ENCODE measurements at regions not wholly inside any gene's neighbourhood (a gene's known extent, or its start where the extent isn't known, plus 50 kb on each side); places are given as distances from the start of the nearest gene placed in this dataset.
A peak's percentile ranks its signal among the peaks of the same experiment; 100 is the strongest.

GRCh38 chr2:66034467-66034866, 400.5 kb upstream of the MEIS1 start:
- ATAC-seq (ENCODE audit: low read depth in 2 of 2) (no peak), DNase-seq (no peak)
- H3K4me1 Mint-ChIP-seq = no peaks in the 10 kb centered on the region
- no peaks in the 10 kb centered on the region for H3K36me3 Mint-ChIP-seq
- H3K9me3 Mint-ChIP-seq = peaks cover 0 to 4% (median 2%) of the 10 kb centered on the region in 7 donors
- H3K27ac Mint-ChIP-seq = no peak overlapping the region
- H3K4me3 Mint-ChIP-seq = no peak overlapping the region
- peaks cover 4 to 14% (median 10%) of the 10 kb centered on the region in 3 donors for H3K27me3 Mint-ChIP-seq

- Mint-ChIP-seq H3K36me3 (no peaks in the 10 kb centered on the region), H3K4me1 (no peaks in the 10 kb centered on the region), H3K27ac (no peak overlapping the region), H3K4me3 (no peak overlapping the region), H3K9me3 (peaks cover 0 to 17% (median 3%) of the 10 kb centered on the region in 7 donors), H3K27me3 (peaks cover 4 to 6% (median 5%) of the 10 kb centered on the region in 3 donors)
- ATAC-seq (ENCODE audit: low read depth in 2 of 2) (no peak), DNase-seq (no peak)
Measured at GRCh38 chr2:66032226-66032775, 402.6 kb upstream of the MEIS1 start.

- Mint-ChIP-seq H3K27ac (no peak overlapping the region), H3K9me3 (peaks cover 0 to 17% (median 3%) of the 10 kb centered on the region in 7 donors), H3K36me3 (no peaks in the 10 kb centered on the region), H3K4me1 (no peaks in the 10 kb centered on the region), H3K27me3 (peaks cover 4 to 7% (median 5%) of the 10 kb centered on the region in 3 donors), H3K4me3 (no peak overlapping the region)
- no peak for DNase-seq
- no peak for ATAC-seq (ENCODE audit: low read depth in 2 of 2)
Measured at GRCh38 chr2:66031236-66031635, 403.7 kb upstream of the MEIS1 start.

GRCh38 chr2:66030553-66030952, 404.4 kb upstream of the MEIS1 start:
- Mint-ChIP-seq H3K9me3 (peaks cover 0 to 17% (median 3%) of the 10 kb centered on the region in 7 donors), H3K4me1 (no peaks in the 10 kb centered on the region), H3K36me3 (no peaks in the 10 kb centered on the region), H3K27me3 (peaks cover 4 to 13% (median 5%) of the 10 kb centered on the region in 3 donors), H3K27ac (no peak overlapping the region), H3K4me3 (no peak overlapping the region)
- ATAC-seq (ENCODE audit: low read depth in 2 of 2) = no peak
- no peak for DNase-seq

- Mint-ChIP-seq H3K4me3 (no peak overlapping the region), H3K9me3 (peaks cover 0 to 12% (median 2%) of the 10 kb centered on the region in 7 donors), H3K4me1 (no peaks in the 10 kb centered on the region), H3K27me3 (peaks cover 0 to 7% (median 0%) of the 10 kb centered on the region in 3 donors), H3K36me3 (no peaks in the 10 kb centered on the region), H3K27ac (no peak overlapping the region)
- DNase-seq = no peak
- no peak for ATAC-seq (ENCODE audit: low read depth in 2 of 2)
Measured at GRCh38 chr2:66024391-66024790, 410.5 kb upstream of the MEIS1 start.

- H3K4me1 Mint-ChIP-seq = no peaks in the 10 kb centered on the region
- no peak overlapping the region for H3K27ac Mint-ChIP-seq
- H3K27me3 Mint-ChIP-seq = peaks cover 5 to 9% (median 7%) of the 10 kb centered on the region in 3 donors
- no peak overlapping the region for H3K4me3 Mint-ChIP-seq
- H3K9me3 Mint-ChIP-seq = peaks cover 0 to 3% (median 0%) of the 10 kb centered on the region in 7 donors
- DNase-seq (no peak), ATAC-seq (ENCODE audit: low read depth in 2 of 2) (no peak)
- H3K36me3 Mint-ChIP-seq = no peaks in the 10 kb centered on the region
Measured at GRCh38 chr2:66021296-66021695, 413.6 kb upstream of the MEIS1 start.

- Mint-ChIP-seq H3K4me3 (no peak overlapping the region), H3K9me3 (peaks cover 0 to 4% (median 0%) of the 10 kb centered on the region in 7 donors), H3K4me1 (no peaks in the 10 kb centered on the region), H3K36me3 (peaks cover 0 to 5% of the 10 kb centered on the region in 2 donors), H3K27ac (no peak overlapping the region), H3K27me3 (peaks cover 0 to 9% (median 5%) of the 10 kb centered on the region in 3 donors)
- DNase-seq = no peak
- no peak for ATAC-seq (ENCODE audit: low read depth in 2 of 2)
Measured at GRCh38 chr2:66017763-66018162, 417.2 kb upstream of the MEIS1 start.

- H3K27me3 Mint-ChIP-seq = peaks cover 0 to 13% (median 9%) of the 10 kb centered on the region in 3 donors
- DNase-seq (no peak), ATAC-seq (ENCODE audit: low read depth in 2 of 2) (no peak)
- H3K36me3 Mint-ChIP-seq = peaks cover 0 to 8% of the 10 kb centered on the region in 2 donors
- no peak overlapping the region for H3K27ac Mint-ChIP-seq
- H3K4me3 Mint-ChIP-seq = peak overlapping the region in 1 of 8 donors; percentile 42
- no peaks in the 10 kb centered on the region for H3K4me1 Mint-ChIP-seq
- H3K9me3 Mint-ChIP-seq = peaks cover 0 to 7% (median 2%) of the 10 kb centered on the region in 7 donors
Measured at GRCh38 chr2:66014450-66014849, 420.5 kb upstream of the MEIS1 start.

GRCh38 chr2:66013456-66013855, 421.5 kb upstream of the MEIS1 start:
- H3K4me1 Mint-ChIP-seq = no peaks in the 10 kb centered on the region
- H3K27me3 Mint-ChIP-seq = peaks cover 0 to 13% (median 8%) of the 10 kb centered on the region in 3 donors
- DNase-seq (no peak), ATAC-seq (ENCODE audit: low read depth in 2 of 2) (no peak)
- H3K36me3 Mint-ChIP-seq = peaks cover 0 to 8% of the 10 kb centered on the region in 2 donors
- no peak overlapping the region for H3K4me3 Mint-ChIP-seq
- peak overlapping the region in 1 of 6 donors; percentile 29 for H3K27ac Mint-ChIP-seq
- H3K9me3 Mint-ChIP-seq = peaks cover 0 to 7% (median 2%) of the 10 kb centered on the region in 7 donors

- no peak overlapping the region for H3K4me3 Mint-ChIP-seq
- no peak for DNase-seq
- H3K36me3 Mint-ChIP-seq = no peaks in the 10 kb centered on the region
- no peak overlapping the region for H3K27ac Mint-ChIP-seq
- peaks cover 5 to 20% (median 6%) of the 10 kb centered on the region in 3 donors for H3K27me3 Mint-ChIP-seq
- H3K4me1 Mint-ChIP-seq = no peaks in the 10 kb centered on the region
- no peak for ATAC-seq (ENCODE audit: low read depth in 2 of 2)
- peaks cover 0 to 8% (median 2%) of the 10 kb centered on the region in 7 donors for H3K9me3 Mint-ChIP-seq
Measured at GRCh38 chr2:66003931-66004330, 431.0 kb upstream of the MEIS1 start.

- H3K4me1 Mint-ChIP-seq = no peaks in the 10 kb centered on the region
- H3K27ac Mint-ChIP-seq = no peak overlapping the region
- H3K9me3 Mint-ChIP-seq = peaks cover 0 to 8% (median 2%) of the 10 kb centered on the region in 7 donors
- peaks cover 6 to 15% (median 8%) of the 10 kb centered on the region in 3 donors for H3K27me3 Mint-ChIP-seq
- H3K4me3 Mint-ChIP-seq = no peak overlapping the region
- ATAC-seq (ENCODE audit: low read depth in 2 of 2) (no peak), DNase-seq (no peak)
- no peaks in the 10 kb centered on the region for H3K36me3 Mint-ChIP-seq
Measured at GRCh38 chr2:66001538-66001937, 433.4 kb upstream of the MEIS1 start.

GRCh38 chr2:66000901-66001300, 434.0 kb upstream of the MEIS1 start:
- ATAC-seq (ENCODE audit: low read depth in 2 of 2) = no peak
- Mint-ChIP-seq H3K4me3 (no peak overlapping the region), H3K27ac (no peak overlapping the region), H3K4me1 (no peaks in the 10 kb centered on the region), H3K27me3 (peaks cover 6 to 13% (median 8%) of the 10 kb centered on the region in 3 donors), H3K36me3 (no peaks in the 10 kb centered on the region), H3K9me3 (peaks cover 0 to 8% (median 2%) of the 10 kb centered on the region in 7 donors)
- no peak for DNase-seq

- ATAC-seq (ENCODE audit: low read depth in 2 of 2) (no peak), DNase-seq (no peak)
- Mint-ChIP-seq H3K4me3 (no peak overlapping the region), H3K4me1 (no peaks in the 10 kb centered on the region), H3K36me3 (no peaks in the 10 kb centered on the region), H3K27ac (no peak overlapping the region), H3K9me3 (peaks cover 0 to 7% (median 2%) of the 10 kb centered on the region in 7 donors), H3K27me3 (peaks cover 6 to 8% (median 7%) of the 10 kb centered on the region in 3 donors)
Measured at GRCh38 chr2:65999796-66000195, 435.1 kb upstream of the MEIS1 start.

- Mint-ChIP-seq H3K4me1 (no peaks in the 10 kb centered on the region), H3K4me3 (no peak overlapping the region), H3K36me3 (no peaks in the 10 kb centered on the region), H3K27ac (no peak overlapping the region), H3K9me3 (peaks cover 0 to 5% (median 2%) of the 10 kb centered on the region in 7 donors), H3K27me3 (peaks cover 0 to 8% (median 6%) of the 10 kb centered on the region in 3 donors)
- DNase-seq (no peak), ATAC-seq (ENCODE audit: low read depth in 2 of 2) (no peak)
Measured at GRCh38 chr2:65999103-65999502, 435.8 kb upstream of the MEIS1 start.

Data from naive B cell (primary cell).